IPS-NIHi7 (cell line): ENCODE measurements at regions not wholly inside any gene's neighbourhood (a gene's known extent, or its start where the extent isn't known, plus 50 kb on each side); places are given as distances from the start of the nearest gene placed in this dataset.
A peak's percentile ranks its signal among the peaks of the same experiment; 100 is the strongest.

Experiments used
- DNase-seq: peaks from one replicate; pipeline ENCODE4 v3.0.0; 2012; ENCODE audit warnings: mixed read lengths; ENCODE audit errors: extremely low spot score

GRCh38 chr2:120567128-120567527, 168.5 kb upstream of the GLI2 start:
- no peak for DNase-seq

DNA sequence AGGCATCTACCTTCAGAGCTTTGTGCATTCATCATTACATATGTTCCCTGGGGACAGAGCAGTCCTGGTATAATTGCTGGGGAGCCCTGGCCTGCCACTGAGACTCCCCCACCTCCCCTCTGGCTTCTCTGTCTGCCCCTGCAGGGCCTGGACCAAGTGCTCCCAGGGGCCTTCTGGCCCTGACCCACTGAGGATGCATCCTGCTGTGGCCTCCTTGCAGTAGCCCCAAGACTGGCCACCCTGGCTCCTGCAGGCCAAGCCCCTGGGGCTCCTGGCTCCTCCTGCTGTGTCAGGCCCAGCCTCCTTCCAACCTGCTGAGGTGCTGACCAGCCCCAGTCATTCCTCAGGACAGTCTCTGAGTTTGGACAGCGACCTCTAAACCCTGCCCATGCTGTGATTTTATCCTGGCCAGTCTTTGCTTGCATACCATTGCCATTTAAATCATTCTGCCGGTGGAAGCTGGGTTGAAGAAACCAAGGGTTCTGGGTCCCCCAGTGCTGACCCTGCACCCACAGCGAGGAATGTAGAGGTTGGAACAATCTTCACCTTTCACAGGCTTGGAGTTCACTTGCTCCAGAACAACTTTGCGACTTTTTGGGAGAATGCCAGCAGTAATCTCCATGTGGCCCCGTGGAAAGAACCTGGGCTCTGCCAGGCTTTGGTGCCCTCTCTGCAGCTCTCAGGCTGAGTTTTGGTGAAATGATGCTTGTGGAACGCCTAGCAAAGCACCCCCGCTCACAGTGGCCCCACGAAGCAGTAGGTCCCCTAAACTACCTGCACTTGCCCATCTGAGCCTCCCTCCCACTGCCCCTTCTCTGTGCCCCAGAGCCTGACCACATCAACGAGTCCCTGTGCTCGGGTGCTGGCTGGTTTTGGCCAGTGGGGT, 167.3 kb upstream of the GLI2 start:
- no peak for DNase-seq

GRCh38 chr2:120568975-120569268, 166.7 kb upstream of the GLI2 start:
- DNase-seq: no peak

DNA sequence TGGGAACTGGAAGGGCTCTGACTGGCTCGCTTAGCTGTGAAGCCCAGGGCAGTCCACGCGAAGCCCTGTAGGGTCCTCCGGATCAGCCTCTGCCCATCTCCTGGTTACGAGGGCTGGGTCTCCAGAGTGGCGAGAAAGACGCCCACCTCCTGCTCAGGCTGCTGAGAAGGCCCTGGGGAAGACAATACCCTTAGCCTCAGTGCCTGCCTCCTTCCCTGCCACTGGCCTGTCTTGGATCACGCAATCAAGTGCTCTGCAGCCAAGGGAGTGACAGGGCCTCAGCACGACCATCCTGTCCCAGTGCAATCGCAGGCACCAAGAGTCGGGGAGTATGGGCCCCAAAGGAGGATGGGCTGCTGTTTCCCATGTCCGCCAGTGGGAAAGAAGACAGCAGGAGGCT, 165.7 kb upstream of the GLI2 start:
- no peak for DNase-seq

DNA sequence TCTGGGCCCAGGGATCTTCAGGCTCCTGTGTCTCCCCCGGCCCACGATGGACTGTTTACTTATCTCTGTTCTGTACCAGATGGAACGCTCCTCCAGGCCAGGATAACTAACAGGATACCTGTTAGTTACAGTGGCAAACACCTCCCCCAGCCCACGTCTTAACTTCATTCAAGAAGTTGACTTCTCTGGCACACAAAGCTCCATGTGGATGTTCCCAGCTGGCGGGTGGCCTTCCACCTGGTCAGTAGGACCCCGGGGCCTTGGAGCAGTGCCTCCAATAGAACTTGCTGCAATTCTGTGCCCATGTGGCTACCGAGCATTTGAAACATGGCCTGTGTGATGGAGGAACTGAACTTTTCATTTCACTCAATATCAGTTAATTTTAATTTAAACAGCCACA, 165.1 kb upstream of the GLI2 start:
- no peak for DNase-seq

DNA sequence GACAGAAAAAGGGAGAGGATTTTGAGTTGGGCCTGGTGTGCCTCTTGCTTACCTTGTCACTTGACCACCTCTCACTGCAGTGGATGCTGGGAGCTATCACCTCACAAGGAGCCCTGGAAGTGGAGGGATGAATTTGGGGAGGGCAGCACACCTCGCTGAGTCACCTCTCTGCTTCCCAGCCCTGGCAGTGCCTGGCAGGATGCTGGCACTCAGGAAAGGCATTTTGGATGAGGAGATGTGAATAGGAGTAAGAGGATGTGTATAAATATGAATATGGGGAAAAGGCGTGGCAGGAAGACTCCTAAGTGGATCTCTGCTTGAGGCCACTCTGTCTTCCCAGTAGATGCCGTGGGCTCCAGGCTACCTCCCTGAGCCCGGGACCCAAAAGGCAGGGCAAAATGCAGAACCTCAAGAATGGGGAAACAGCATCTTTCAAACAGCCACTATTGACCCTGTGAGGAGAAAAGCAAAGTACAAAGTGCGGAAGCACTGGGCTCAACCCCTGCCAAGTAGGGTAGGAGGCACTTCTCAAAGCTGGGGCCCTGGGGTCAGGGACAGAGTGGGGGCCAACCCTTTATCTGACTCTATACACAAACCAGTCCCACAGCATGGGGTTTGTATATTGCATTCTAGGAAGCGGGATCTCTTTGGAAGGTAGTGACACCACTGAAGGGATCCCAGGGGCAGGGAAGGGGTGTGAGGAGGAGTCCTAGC, 164.5 kb upstream of the GLI2 start:
- DNase-seq: no peak

GRCh38 chr2:120572226-120572625, 163.4 kb upstream of the GLI2 start:
- no peak for DNase-seq

- no peak for DNase-seq
Observed at GRCh38 chr2:120574620-120575019, 161.0 kb upstream of the GLI2 start.

- DNase-seq: no peak
Observed at GRCh38 chr2:120575966-120576365, 159.7 kb upstream of the GLI2 start.

GRCh38 chr2:120576509-120577474, 158.9 kb upstream of the GLI2 start:
- DNase-seq: peak; percentile 44

DNA sequence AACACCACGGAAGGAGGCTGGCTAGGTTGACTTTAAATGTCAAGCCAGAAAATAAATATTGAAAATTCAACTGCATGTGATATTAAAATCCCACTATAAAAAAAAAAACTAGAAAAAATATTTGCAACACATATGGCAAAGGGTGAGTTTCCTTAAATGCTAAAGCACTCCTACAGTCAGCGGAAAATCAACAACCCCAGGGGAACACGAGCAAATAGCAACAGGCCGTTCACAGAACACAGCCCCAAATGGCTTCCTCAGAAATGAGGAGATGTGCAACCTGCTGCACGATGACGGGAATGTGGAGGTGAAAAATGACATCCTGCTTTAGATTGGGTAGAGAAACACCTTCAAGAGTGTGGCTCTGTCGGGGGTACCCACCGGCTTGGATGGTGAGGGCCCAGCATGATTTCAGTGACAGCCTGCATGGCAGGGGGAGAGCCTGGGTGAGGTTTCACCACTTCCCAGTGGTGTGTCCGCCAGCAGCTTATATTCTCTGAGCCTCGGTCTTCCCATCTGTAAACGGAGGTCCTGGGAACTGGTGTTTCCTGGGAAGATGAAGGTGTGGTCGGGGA, 157.9 kb upstream of the GLI2 start:
- DNase-seq: no peak

DNA sequence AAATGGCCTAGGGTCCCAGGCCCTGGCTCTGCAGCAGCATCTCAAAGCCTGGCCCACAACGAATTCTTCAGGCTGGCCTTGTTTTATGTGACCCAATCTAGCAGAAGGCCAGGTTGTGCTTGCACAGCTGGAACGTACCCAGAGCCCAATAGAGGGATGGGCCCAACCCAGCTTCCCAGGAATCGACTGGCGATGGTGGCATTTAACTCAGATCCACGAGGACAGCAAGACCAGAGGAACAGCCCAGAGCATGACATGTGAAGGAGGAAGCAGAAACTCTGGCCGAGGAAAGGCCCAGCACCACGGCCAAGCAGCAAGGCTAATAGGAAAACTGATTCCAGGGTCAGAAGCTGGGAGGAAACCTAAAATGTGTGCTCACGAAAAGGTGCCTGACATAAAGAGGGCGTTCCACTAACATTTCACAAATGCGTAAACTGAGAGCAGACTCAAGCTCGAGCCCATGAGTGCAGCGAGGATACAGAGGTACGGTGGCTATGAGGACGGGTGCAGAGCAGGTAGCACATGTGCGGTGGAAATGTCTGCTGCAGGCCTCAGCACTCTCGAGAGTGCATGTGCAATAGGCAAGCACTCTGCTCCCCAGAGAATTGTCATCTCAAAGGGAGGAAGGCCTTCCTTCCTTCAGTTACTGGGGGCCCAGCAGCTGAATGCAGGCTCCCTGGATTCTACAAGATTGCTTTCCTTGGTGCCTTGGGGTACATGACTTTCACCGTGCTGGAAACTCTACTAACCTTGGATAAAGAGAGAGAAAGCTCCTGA, 156.9 kb upstream of the GLI2 start:
- DNase-seq: no peak

GRCh38 chr2:120579916-120580685, 155.6 kb upstream of the GLI2 start:
- no peak for DNase-seq

DNA sequence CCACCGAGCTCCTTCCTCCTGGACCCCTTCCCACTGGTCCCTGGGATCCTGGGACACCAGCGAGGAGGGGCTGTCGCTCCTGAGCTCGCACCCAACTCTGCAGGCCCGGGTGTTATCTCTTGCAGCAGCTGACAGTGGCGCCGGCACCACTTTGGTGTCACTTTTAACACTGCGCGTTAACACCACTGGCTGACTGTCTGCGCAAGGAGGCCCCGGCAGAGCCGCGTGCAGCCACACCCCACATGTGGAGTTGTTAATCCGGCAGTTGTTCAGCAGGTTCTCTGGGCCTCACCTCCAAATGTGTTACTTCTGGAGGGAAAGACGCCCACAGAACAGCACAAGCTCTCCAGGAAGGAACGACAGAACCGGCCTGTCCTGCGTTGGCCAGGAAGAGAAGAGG, 155.0 kb upstream of the GLI2 start:
- DNase-seq: no peak

DNA sequence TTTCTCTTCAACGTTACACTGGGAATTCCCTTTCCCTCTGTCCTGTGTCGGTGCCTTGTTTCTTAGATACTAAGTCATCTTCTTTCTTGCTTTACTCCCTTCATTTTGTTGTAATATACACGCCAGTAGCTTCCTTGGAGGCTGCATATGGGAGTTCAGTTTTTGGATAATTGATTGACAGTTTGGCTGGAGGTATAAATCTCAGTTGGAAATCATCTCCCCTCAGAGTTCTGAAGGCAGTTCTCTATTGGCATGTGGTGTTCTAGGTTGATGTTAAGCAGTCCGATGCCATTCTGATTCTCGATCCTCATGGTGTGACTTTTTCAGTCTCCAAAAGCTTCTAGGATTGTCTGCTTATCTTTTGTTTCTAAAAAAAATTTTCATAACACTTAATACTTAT, 152.5 kb upstream of the GLI2 start:
- no peak for DNase-seq

- DNase-seq: no peak
Observed at GRCh38 chr2:120583851-120584570, 151.7 kb upstream of the GLI2 start.

DNA sequence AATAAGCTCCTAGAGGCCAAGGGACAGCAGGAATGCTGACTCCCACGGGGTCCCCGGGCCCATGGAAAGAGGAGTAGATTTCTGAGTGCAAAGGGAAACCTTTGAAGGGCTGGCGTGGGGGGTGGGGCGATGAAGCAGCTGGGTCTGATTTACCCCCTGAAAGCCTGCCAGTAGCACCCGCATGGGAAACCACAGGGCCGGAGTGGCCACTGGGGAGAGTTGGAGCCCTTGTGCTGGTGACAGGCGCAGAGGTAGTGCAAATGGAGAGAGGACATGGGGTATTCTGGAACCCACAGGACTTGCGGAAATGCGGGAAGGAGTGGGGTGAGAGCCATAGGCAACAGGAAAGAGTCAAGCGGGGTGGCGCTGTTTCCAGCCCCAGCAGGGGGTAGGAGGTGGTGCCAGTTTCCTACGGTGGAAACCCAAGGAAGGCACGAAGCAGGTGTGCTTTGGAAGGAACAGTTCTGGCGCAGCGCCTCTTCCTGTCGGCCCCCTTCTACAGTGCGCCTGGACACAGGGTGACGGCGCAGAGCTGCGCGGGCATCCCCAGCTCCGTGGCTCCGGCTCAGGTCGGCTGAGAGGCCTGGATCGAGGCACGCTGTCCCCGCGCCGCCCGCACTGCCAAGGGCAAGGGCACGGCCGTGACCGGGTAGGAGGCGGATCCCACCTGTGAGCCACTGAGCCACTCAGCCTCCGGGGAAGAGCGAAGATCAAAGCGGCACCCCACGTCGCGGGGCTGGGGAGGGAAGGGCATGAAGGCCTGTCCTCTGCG, 149.0 kb upstream of the GLI2 start:
- peak; percentile 56 for DNase-seq

GRCh38 chr2:120587279-120587996, 148.2 kb upstream of the GLI2 start:
- DNase-seq: peak; percentile 65
